ENCODE measurements at regions not wholly inside any gene's neighbourhood (a gene's known extent, or its start where the extent isn't known, plus 50 kb on each side); places are given as distances from the start of the nearest gene placed in this dataset.

- TF ChIP-seq CTCF (IDR thresholded peaks at IDR 0.05) (no peak), POLR2A (IDR thresholded peaks at IDR 0.05) (no peak)
Measured at GRCh38 chr11:62071408-62071807, 52.4 kb upstream of the INCENP start.
